ENCODE measurements at regions not wholly inside any gene's neighbourhood (a gene's known extent, or its start where the extent isn't known, plus 50 kb on each side); places are given as distances from the start of the nearest gene placed in this dataset.

GRCh38 chr17:12421646-12422306, 243.9 kb upstream of the MYOCD start:
- no peak for TF ChIP-seq CTCF (conservative IDR thresholded peaks at IDR 0.05)
- TF ChIP-seq ZFX (IDR thresholded peaks at IDR 0.05), result no peak

Data from C4-2B (cell line).